BLaER1 (cell line): ENCODE measurements at regions not wholly inside any gene's neighbourhood (a gene's known extent, or its start where the extent isn't known, plus 50 kb on each side); places are given as distances from the start of the nearest gene placed in this dataset.

Experiments
- H3K27ac ChIP-seq: shearing (Covaris generic); formaldehyde crosslinking; 2 replicates; pipeline ENCODE4 v1.8.1; 2022
- H3K27me3 ChIP-seq: shearing (Covaris generic); formaldehyde crosslinking; 2 replicates; pipeline ENCODE4 v1.8.1; 2022
- H3K36me3 ChIP-seq: shearing (Covaris generic); formaldehyde crosslinking; 2 replicates; pipeline ENCODE4 v1.8.1; 2022
- H3K4me1 ChIP-seq: shearing (Covaris generic); formaldehyde crosslinking; 2 replicates; pipeline ENCODE4 v1.8.1; 2022
- H3K4me2 ChIP-seq: shearing (Covaris generic); formaldehyde crosslinking; 2 replicates; pipeline ENCODE4 v1.8.1; 2022
- H3K4me3 ChIP-seq: shearing (Covaris generic); formaldehyde crosslinking; 2 replicates; pipeline ENCODE4 v1.8.1; 2022
- H3K9ac ChIP-seq: shearing (Covaris generic); formaldehyde crosslinking; 2 replicates; pipeline ENCODE4 v1.8.1; 2022
- H3K9me3 ChIP-seq: shearing (Covaris generic); formaldehyde crosslinking; 2 replicates; pipeline ENCODE4 v1.8.1; 2022
- H4K20me1 ChIP-seq: shearing (Covaris generic); formaldehyde crosslinking; 2 replicates; pipeline ENCODE4 v1.8.1; 2022
- Cebpa-rat ChIP-seq: shearing (Covaris generic); IDR thresholded peaks from 2 replicates; pipeline ENCODE4 v1.8.1; 2022

GRCh38 chr6:120816794-120817193 is 517.5 kb downstream of the TBC1D32 start:
- H3K27ac ChIP-seq: no peak overlapping the region
- H3K9ac ChIP-seq: no peak overlapping the region
- no peaks in the 10 kb centered on the region for H3K27me3 ChIP-seq
- TF ChIP-seq Cebpa-rat: no peak
- H3K4me1 ChIP-seq: no peaks in the 10 kb centered on the region
- no peaks in the 10 kb centered on the region for H3K9me3 ChIP-seq
- H4K20me1 ChIP-seq: no peaks in the 10 kb centered on the region
- H3K4me2 ChIP-seq: no peak overlapping the region
- no peaks in the 10 kb centered on the region for H3K36me3 ChIP-seq
- no peak overlapping the region for H3K4me3 ChIP-seq

GRCh38 chr6:120805276-120805675 is 529.0 kb downstream of the TBC1D32 start:
- H3K4me2 ChIP-seq: no peak overlapping the region
- H3K36me3 ChIP-seq: no peaks in the 10 kb centered on the region
- no peak for TF ChIP-seq Cebpa-rat

GRCh38 chr6:120804612-120805011 is 529.7 kb downstream of the TBC1D32 start:
- Histone ChIP-seq H4K20me1 (no peaks in the 10 kb centered on the region), H3K27ac (no peak overlapping the region), H3K27me3 (no peaks in the 10 kb centered on the region), H3K4me2 (no peak overlapping the region), H3K4me3 (no peak overlapping the region), H3K9me3 (peaks cover 9% of the 10 kb centered on the region; the same call in 1 of the 2 replicates), H3K9ac (no peak overlapping the region), H3K36me3 (no peaks in the 10 kb centered on the region), H3K4me1 (no peaks in the 10 kb centered on the region)
- no peak for TF ChIP-seq Cebpa-rat

More at GRCh38 chr6:120805276-120805675, 529.0 kb downstream of the TBC1D32 start:
- Histone ChIP-seq H3K27ac (no peak overlapping the region), H3K27me3 (no peaks in the 10 kb centered on the region), H4K20me1 (no peaks in the 10 kb centered on the region), H3K9me3 (peaks cover 9% of the 10 kb centered on the region; the same call in 1 of the 2 replicates), H3K4me3 (no peak overlapping the region), H3K4me1 (no peaks in the 10 kb centered on the region), H3K9ac (no peak overlapping the region)

GRCh38 chr6:120786682-120787081 is 547.6 kb downstream of the TBC1D32 start:
- Histone ChIP-seq H3K4me2 (no peak overlapping the region), H4K20me1 (no peaks in the 10 kb centered on the region), H3K27me3 (no peaks in the 10 kb centered on the region), H3K27ac (no peak overlapping the region), H3K4me3 (no peak overlapping the region), H3K4me1 (no peaks in the 10 kb centered on the region), H3K9ac (no peak overlapping the region), H3K9me3 (no peaks in the 10 kb centered on the region), H3K36me3 (no peaks in the 10 kb centered on the region)
- TF ChIP-seq Cebpa-rat: no peak

GRCh38 chr6:120786256-120786655 is 548.0 kb downstream of the TBC1D32 start:
- Histone ChIP-seq H3K27ac (no peak overlapping the region), H3K9me3 (no peaks in the 10 kb centered on the region), H3K4me3 (no peak overlapping the region), H3K9ac (no peak overlapping the region), H3K4me1 (no peaks in the 10 kb centered on the region), H3K36me3 (no peaks in the 10 kb centered on the region), H3K4me2 (no peak overlapping the region), H3K27me3 (no peaks in the 10 kb centered on the region), H4K20me1 (no peaks in the 10 kb centered on the region)
- TF ChIP-seq Cebpa-rat: no peak

GRCh38 chr6:120785459-120786086 is 548.7 kb downstream of the TBC1D32 start:
- Histone ChIP-seq H3K9ac (no peak overlapping the region), H3K4me2 (no peak overlapping the region), H3K27me3 (no peaks in the 10 kb centered on the region), H3K36me3 (no peaks in the 10 kb centered on the region), H3K9me3 (no peaks in the 10 kb centered on the region), H3K27ac (no peak overlapping the region), H3K4me1 (no peaks in the 10 kb centered on the region), H4K20me1 (no peaks in the 10 kb centered on the region), H3K4me3 (no peak overlapping the region)
- TF ChIP-seq Cebpa-rat: no peak

- no peak overlapping the region for H3K4me3 ChIP-seq
- no peak overlapping the region for H3K4me2 ChIP-seq
- H3K4me1 ChIP-seq: no peaks in the 10 kb centered on the region
- TF ChIP-seq Cebpa-rat: no peak
- H3K27ac ChIP-seq: no peak overlapping the region
- H3K9ac ChIP-seq: no peak overlapping the region
- H4K20me1 ChIP-seq: no peaks in the 10 kb centered on the region
- H3K27me3 ChIP-seq: no peaks in the 10 kb centered on the region
- H3K9me3 ChIP-seq: no peaks in the 10 kb centered on the region
- no peaks in the 10 kb centered on the region for H3K36me3 ChIP-seq
Observed at GRCh38 chr6:120779441-120779840, 554.8 kb downstream of the TBC1D32 start.

- H3K4me3 ChIP-seq: no peak overlapping the region
- H3K9ac ChIP-seq: no peak overlapping the region
- no peak overlapping the region for H3K4me2 ChIP-seq
- H3K4me1 ChIP-seq: no peaks in the 10 kb centered on the region
- no peaks in the 10 kb centered on the region for H3K36me3 ChIP-seq
- H3K27me3 ChIP-seq: no peaks in the 10 kb centered on the region
- no peak for TF ChIP-seq Cebpa-rat
- no peak overlapping the region for H3K27ac ChIP-seq
- no peaks in the 10 kb centered on the region for H3K9me3 ChIP-seq
- H4K20me1 ChIP-seq: no peaks in the 10 kb centered on the region
Observed at GRCh38 chr6:120775698-120776097, 558.6 kb downstream of the TBC1D32 start.

- H3K27ac ChIP-seq: no peak overlapping the region
Observed at GRCh38 chr6:120774275-120774674, 560.0 kb downstream of the TBC1D32 start.

GRCh38 chr6:120771019-120771418 is 563.3 kb downstream of the TBC1D32 start:
- Histone ChIP-seq H3K27ac (no peak overlapping the region), H3K4me3 (no peak overlapping the region), H3K9me3 (no peaks in the 10 kb centered on the region), H4K20me1 (no peaks in the 10 kb centered on the region), H3K4me2 (no peak overlapping the region), H3K4me1 (no peaks in the 10 kb centered on the region), H3K9ac (no peak overlapping the region), H3K36me3 (no peaks in the 10 kb centered on the region), H3K27me3 (no peaks in the 10 kb centered on the region)
- TF ChIP-seq Cebpa-rat: no peak

More at GRCh38 chr6:120774275-120774674, 560.0 kb downstream of the TBC1D32 start:
- no peak overlapping the region for H3K9ac ChIP-seq
- H3K4me2 ChIP-seq: no peak overlapping the region
- no peaks in the 10 kb centered on the region for H3K36me3 ChIP-seq
- no peaks in the 10 kb centered on the region for H3K4me1 ChIP-seq
- TF ChIP-seq Cebpa-rat: no peak
- no peaks in the 10 kb centered on the region for H3K9me3 ChIP-seq
- H3K4me3 ChIP-seq: no peak overlapping the region
- H4K20me1 ChIP-seq: no peaks in the 10 kb centered on the region
- no peaks in the 10 kb centered on the region for H3K27me3 ChIP-seq

GRCh38 chr6:120764312-120764711 is 570.0 kb downstream of the TBC1D32 start:
- H3K27me3 ChIP-seq: no peaks in the 10 kb centered on the region
- H3K4me3 ChIP-seq: no peak overlapping the region
- no peak overlapping the region for H3K27ac ChIP-seq
- H3K9me3 ChIP-seq: no peaks in the 10 kb centered on the region
- H3K4me2 ChIP-seq: no peak overlapping the region
- no peak for TF ChIP-seq Cebpa-rat
- no peak overlapping the region for H3K9ac ChIP-seq
- H4K20me1 ChIP-seq: no peaks in the 10 kb centered on the region
- H3K4me1 ChIP-seq: no peaks in the 10 kb centered on the region
- no peaks in the 10 kb centered on the region for H3K36me3 ChIP-seq
